Body of pancreas (tissue), 4 donors: ENCODE measurements at regions not wholly inside any gene's neighbourhood (a gene's known extent, or its start where the extent isn't known, plus 50 kb on each side); places are given as distances from the start of the nearest gene placed in this dataset.

Source experiments
- POLR2A ChIP-seq, 3 donors: fragments of 450-650 bp; IDR thresholded peaks; one replicate each; pipeline ENCODE4 v1.6.1; 2016; ENCODE audit warnings: antibody characterized with exemption in 3 of 3, mild to moderate bottlenecking in 2 of 3
- TF ChIP-seq, protein P1 (sequence below), 7 experiments: fragments of 450-650 bp in 4 of 7; fragments of 200-600 bp in 3 of 7; sonication (generic) in 3 of 7; IDR thresholded peaks; one replicate each; pipeline ENCODE4 v1.5.1; 2016 to 2019; ENCODE audit warnings: antibody characterized with exemption in 7 of 7

DNA sequence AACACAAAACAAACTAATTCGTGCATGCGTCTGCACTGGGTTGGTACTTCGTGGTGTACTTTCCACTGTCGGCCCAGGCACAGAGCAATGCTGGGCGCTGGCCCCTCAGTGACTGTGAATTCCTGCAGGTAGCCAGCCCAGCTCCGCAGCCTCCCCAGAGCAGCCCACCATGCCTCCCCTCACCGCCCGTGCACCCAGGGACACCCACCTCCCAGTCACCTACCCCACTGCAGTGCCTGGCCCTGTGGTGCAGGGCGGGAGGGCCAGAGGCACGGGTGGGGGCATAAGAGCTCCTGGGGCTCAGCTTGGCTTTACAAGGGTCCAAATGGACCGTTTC is 93.1 kb upstream of the ZNF507 start:
- TF ChIP-seq, protein P1, sequence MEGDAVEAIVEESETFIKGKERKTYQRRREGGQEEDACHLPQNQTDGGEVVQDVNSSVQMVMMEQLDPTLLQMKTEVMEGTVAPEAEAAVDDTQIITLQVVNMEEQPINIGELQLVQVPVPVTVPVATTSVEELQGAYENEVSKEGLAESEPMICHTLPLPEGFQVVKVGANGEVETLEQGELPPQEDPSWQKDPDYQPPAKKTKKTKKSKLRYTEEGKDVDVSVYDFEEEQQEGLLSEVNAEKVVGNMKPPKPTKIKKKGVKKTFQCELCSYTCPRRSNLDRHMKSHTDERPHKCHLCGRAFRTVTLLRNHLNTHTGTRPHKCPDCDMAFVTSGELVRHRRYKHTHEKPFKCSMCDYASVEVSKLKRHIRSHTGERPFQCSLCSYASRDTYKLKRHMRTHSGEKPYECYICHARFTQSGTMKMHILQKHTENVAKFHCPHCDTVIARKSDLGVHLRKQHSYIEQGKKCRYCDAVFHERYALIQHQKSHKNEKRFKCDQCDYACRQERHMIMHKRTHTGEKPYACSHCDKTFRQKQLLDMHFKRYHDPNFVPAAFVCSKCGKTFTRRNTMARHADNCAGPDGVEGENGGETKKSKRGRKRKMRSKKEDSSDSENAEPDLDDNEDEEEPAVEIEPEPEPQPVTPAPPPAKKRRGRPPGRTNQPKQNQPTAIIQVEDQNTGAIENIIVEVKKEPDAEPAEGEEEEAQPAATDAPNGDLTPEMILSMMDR (IDR thresholded peaks at IDR 0.05) = no peak
- TF ChIP-seq POLR2A (IDR thresholded peaks at IDR 0.05) = no peak
